ENCODE measurements at regions not wholly inside any gene's neighbourhood (a gene's known extent, or its start where the extent isn't known, plus 50 kb on each side); places are given as distances from the start of the nearest gene placed in this dataset.
"Not testable (repeated sequence)": the region's sequence is repeated elsewhere in the genome, so short reads cannot be mapped to it uniquely, and the experiment has no call there.

DNA sequence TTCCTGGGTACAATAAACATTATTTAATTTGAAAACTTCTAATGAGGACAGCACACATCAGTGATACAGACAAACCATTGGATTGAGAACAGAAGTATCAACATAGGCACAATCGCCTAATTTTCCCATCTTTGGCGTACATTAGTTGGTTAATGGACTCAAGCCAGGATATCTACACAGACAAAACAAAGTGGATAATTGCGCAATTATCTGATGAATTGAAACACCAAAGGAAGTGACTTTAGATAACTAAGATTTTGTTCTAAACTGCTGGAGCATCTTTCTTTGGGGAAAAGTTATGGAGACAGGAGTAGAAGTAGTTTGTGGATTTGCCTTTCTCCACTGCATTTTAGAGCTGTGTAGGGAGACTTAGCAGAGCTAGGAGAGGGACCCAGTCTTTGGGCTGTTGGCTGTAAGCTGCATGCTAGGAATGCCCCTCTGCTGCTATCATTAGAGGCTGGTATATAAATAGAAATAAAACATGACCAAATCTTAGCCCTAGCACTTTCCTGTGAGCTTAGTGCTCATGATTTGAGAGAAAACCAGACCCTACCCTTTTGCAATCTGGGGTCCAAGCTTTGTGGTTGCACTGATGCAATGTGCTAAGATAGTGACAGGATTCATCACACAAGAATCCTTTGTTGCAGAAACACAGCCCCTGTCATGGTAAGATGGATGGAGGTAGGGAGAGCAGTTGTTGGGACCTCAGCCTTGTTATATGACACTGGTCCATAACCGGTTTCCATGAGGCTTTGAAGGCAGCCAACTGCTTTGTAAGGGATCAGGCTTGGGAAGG, 264.5 kb upstream of the PIK3C3 start:
- no peak for DNase-seq

DNA sequence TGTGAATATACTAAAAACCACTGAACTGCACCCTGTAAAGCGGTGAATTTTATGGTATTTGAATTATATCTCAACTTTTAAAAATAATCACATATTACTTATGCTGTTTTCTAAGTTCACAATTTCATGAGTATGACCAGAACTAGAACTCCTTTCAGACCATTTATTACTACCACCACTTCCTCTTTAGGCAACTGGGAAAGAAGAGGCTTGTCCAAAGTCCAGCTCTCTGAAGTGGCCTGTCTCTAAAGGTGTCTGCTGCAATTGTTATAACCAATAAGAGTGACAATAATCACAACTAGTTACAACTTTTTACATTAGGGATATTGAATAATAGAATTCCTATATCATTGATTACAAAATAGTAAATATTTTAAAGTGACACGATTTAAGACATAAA, 267.9 kb upstream of the PIK3C3 start:
- no peak for DNase-seq

GRCh38 chr18:41681138-41681880, 273.7 kb upstream of the PIK3C3 start:
- no peak for DNase-seq

DNA sequence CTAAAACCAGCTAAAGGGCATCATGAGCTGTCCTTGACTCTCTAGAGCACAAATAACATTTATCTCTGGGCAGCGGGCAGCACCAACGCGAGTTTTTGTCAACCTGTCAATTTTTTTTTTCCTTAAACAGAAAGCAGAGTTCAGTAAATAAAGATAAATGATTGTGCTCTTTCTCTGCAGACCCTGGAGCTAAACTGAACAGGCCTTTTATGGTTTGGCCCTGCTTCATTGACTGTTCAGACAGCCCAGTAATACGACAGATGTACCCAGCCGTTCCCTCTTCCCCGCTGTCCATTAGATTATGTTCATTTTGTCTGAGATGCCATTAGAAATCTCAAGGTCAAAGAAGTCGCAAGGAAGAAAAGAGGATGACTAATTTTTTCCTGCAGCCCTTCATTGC, 280.5 kb upstream of the PIK3C3 start:
- DNase-seq: no peak

DNA sequence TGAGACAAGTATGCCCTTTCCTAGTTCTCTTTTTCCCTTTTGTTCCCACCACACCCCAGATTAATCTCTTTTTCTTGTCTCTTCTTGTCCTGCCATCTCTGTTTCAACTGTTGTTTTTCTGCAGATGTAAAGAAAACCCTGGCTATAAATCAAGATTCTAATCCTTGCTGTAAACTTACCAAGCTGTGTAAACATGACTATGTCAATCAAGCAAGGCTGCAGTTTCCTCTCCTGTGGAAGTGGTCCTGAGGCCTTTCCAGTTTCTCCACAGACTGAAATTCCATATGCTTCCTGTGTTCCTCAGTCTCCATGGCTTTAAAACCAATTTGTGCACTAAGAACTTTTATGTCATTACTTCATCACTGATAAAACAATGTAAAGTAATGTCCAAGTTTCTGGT, 288.8 kb upstream of the PIK3C3 start:
- DNase-seq: no peak

DNA sequence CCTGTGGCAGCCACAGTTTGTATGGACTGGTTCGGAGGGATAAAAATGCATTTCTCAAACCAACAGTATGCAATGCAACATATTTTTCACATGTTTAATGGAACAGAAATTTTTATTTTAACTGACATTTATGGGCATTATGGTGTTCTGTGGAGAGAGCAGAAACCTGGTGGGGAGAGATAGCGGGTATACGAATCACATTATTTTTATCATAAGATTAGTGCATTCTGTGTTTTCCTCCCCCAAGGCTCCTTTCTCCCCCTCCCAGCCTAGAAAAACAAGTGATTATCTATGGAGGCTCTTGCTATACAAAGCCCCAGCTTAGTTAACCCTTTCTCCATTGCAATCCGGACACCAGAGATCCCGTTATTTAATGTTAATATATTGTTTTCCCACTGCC, 289.8 kb upstream of the PIK3C3 start:
- no peak for DNase-seq

- DNase-seq: no peak
These were observed 294.4 kb upstream of the PIK3C3 start for GRCh38 chr18:41660654-41661053.

- no peak for DNase-seq
These were observed 295.4 kb upstream of the PIK3C3 start for GRCh38 chr18:41659438-41660130.

GRCh38 chr18:41657189-41657588, 297.8 kb upstream of the PIK3C3 start:
- no peak for DNase-seq

GRCh38 chr18:41655074-41655473, 300.0 kb upstream of the PIK3C3 start:
- DNase-seq: no peak

DNA sequence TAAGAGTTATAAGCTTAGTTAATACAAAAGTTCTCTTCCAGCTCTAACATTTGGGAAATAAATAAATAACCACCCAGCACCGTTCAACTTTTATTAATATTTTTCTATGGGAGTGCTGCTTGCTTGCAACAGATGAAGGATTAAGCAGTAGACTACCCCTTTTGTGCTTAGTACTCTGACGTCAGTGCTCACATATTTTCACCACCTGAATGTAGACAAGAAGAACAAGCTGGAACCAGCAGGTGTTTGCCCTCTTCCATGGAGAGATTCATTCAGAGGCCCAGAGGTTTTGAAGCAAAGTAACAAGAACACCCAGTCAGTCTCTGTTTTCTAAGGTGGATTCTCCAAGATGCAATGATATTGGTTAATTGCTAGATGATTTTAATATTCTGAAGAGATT, 307.1 kb upstream of the PIK3C3 start:
- DNase-seq: no peak

DNA sequence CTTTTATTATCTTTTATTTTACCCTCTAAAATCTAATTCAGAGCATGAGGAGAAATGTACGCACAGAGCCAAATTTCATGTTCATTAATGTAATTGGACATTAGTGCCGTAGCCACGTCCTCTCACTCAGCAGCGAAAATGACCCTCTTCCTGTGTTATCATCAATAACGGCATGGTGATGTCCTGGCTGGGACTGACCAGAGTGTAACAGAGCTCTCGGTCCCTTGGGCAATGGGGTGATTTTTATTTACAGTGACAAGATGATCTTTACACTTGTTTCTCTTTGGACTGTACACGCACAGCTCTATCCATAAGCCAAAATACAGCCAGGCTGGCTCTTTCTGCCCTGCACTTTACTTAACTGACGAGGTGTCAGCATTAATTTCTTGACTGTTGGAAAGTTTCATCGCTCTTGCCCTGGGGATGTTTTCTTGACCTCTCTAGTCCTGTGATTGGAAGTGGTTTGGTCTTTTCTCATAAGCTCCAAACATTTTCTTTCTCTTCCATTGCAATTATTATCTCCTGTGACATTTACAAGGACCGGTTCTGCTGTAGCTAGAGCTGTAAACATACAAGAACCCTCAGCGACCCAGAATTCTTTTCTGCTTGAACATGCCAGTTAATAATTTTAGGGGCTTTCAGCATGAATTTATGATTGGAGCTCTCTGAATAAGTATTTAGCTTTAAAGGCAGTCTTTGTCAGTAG, 308.0 kb upstream of the PIK3C3 start:
- DNase-seq: no peak

DNA sequence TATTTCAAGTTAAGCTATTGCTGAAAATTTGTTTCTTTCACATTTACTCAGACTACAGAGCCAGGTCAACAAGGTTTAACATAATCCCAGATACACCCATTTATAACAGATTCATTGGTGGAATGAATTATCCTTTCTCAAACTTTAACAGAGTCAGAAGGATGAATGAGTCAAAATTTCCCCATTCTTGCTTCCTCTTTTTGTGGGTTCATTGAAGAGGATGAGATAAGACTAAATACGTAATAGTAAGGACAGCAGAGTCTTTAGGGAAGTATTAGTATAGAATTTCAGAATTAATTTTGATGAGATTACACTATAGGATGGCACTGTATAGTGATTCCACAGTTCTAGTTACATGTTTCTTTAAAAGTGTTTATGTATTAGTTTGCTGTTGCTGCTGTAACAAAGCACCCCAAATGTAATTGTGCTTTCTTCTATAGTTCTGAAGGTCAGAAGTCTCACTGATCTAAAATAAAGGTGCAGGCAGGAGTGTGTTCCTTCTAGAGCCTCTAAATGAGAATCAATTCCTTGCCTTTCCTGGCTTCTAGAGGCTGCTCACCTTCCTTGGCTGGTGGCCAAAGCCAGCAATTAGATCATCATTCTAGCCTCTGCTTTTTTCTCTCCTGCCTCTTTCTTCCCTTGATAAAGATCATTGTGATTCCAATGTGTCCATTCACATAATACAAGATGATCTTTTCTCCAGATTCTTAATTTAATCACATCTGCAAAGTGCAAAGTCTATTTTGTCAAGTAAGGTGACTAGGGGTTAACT, 309.3 kb upstream of the PIK3C3 start:
- DNase-seq: no peak

GRCh38 chr18:41644466-41644865, 310.6 kb upstream of the PIK3C3 start:
- DNase-seq: no peak

DNA sequence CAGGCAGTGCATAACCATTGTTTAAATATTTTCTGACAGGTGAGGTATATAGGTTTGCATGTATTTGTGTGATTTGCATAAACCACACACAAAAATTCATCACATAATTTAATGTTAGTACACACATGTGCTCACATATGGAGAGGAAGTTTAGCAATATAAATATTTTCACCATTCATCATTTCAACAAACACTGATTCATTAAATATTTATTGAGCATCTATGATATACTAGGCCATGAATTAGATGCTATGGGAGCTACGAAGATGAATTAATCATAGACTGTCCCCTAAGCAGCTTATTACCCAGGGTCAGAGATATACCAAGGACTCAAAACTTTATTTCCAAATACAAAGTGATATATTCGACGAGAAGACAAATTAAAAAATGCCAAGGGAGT, 311.6 kb upstream of the PIK3C3 start:
- no peak for DNase-seq

DNA sequence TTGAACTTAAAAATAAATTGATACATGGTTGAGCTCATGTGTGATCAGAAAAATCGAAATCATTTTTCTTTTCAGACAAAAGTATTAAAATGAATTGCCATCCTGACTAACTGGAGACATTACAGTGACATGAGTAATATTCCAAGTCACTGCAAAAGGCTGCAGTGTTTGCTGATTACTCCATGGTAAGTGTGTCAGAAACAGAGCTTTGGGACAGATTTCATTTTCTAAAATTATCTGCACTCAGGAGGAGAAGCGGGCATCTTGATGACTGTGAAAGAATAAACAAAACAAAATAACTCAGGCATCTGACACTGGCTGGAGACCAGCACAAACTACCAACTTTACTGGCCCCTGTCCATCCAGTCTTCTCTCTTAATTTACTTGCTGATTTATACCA, 312.3 kb upstream of the PIK3C3 start:
- DNase-seq: no peak

DNA sequence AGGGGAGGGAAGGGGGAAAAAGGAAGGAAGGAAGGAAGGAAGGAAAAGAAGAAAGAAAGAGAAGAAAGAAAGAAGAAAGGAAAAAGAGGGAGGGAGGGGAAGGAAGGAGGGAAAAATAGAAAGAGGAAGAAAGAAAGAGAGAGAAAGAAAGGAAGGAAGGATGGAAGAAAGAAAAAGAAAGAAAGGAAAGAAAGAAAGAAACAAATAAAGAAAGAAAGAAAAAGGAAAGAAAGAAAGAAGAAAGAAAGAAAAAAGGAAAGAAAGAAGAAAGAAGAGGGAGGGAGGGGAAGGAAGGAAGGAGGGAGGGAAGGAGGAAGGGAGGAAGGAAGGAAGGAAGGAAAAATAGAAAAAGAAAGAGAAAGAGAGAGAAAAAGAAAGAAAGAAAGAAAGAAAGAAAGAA, 315.8 kb upstream of the PIK3C3 start:
- DNase-seq: no peak

- not testable (repeated sequence) for DNase-seq
These were observed 323.2 kb upstream of the PIK3C3 start for GRCh38 chr18:41631723-41632285.

DNA sequence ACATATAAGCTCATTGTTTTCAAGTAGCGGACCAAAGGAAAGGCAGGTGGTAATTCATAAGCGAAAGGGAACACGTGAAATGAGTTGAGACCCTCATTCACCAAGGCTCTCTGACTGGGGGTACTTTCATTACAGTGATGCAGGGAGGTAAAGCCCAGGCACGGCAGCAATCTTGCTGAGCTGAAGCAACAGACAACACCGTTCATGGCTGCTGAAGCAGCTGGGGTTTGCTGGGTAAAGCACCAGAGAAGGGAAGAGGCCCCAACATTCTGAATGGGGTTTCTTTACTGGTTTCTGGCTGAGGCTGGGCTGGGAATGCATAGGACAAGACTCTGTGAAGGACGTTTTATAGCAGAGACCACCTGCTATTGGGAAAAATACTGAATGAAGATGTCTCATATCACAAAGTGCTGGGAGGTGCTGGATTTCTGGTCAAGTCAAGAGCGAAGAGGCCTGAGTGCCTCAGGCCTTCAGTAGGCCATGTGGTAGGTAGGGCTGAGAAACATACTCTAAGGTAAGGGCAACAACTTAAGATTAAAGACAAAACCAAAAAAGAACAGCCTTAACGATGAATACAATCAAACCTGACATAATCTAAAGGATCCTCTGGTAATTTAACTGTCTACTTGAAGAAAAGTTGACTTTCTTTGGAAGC, 324.7 kb upstream of the PIK3C3 start:
- DNase-seq: no peak

DNA sequence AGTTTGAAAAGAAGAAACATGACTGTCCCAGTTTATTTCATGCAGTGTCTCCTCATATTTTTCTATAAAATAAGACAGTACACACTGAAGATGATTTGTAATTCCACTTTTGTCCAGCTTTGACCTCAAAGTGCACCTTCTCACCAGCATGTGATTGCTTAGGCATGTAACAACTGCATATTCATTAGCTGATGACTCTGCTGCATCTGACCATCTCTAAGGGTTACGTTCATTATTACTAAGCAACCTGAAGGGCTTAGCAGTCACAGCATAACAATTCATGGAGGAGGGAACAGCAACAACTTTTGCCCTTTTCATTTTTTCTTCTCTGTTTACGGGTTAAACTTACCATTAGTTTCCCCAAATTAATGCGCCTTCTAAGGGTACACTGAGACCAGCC, 330.6 kb upstream of the PIK3C3 start:
- DNase-seq: no peak

GRCh38 chr18:41621177-41621576, 333.9 kb upstream of the PIK3C3 start:
- DNase-seq: no peak

GRCh38 chr18:41618147-41618546, 336.9 kb upstream of the PIK3C3 start:
- DNase-seq: no peak

Measured in cerebellar nuclear complex (tissue), 1 donor.